Liver (tissue), 3 donors: ENCODE measurements at regions not wholly inside any gene's neighbourhood (a gene's known extent, or its start where the extent isn't known, plus 50 kb on each side); places are given as distances from the start of the nearest gene placed in this dataset.
"Not testable (repeated sequence)": the region's sequence is repeated elsewhere in the genome, so short reads cannot be mapped to it uniquely, and the experiment has no call there.

Experiments
- EGR1 ChIP-seq, 2 donors: IDR thresholded peaks; 2 replicates each; pipeline ENCODE4 v1.6.1; 2016 to 2018; ENCODE audit warnings: antibody characterized with exemption in 2 of 2, low read depth in 2 of 2
- FOXA1 ChIP-seq: IDR thresholded peaks from 2 replicates; pipeline ENCODE4 v1.6.1; 2016; ENCODE audit warnings: antibody characterized with exemption
- GABPA ChIP-seq, 2 donors: IDR thresholded peaks in 1 of 2; conservative IDR thresholded peaks in 1 of 2; 2 replicates each; pipeline ENCODE4 v1.6.1; 2016; ENCODE audit warnings: antibody characterized with exemption in 2 of 2, mild to moderate bottlenecking in 1 of 2, moderate library complexity in 1 of 2
- JUND ChIP-seq, 2 donors: IDR thresholded peaks; 2 replicates each; pipeline ENCODE4 v1.6.1; 2016; ENCODE audit warnings: antibody characterized with exemption in 2 of 2
- RAD21 ChIP-seq, 2 donors: IDR thresholded peaks; 2 replicates each; pipeline ENCODE4 v1.6.1; 2016; ENCODE audit warnings: antibody characterized with exemption in 2 of 2, mild to moderate bottlenecking in 2 of 2
- RXRA ChIP-seq, 2 donors: IDR thresholded peaks; 2 replicates each; pipeline ENCODE4 v1.6.1; 2017 to 2018; ENCODE audit warnings: antibody characterized with exemption in 2 of 2, mild to moderate bottlenecking in 1 of 2
- SP1 ChIP-seq: IDR thresholded peaks from 2 replicates; pipeline ENCODE4 v1.6.1; 2018; ENCODE audit warnings: antibody characterized with exemption, mild to moderate bottlenecking
- TAF1 ChIP-seq: conservative IDR thresholded peaks from 2 replicates; pipeline ENCODE4 v1.6.1; 2016; ENCODE audit warnings: antibody characterized with exemption, mild to moderate bottlenecking
- YY1 ChIP-seq: IDR thresholded peaks from 2 replicates; pipeline ENCODE4 v1.6.1; 2016; ENCODE audit warnings: antibody characterized with exemption, mild to moderate bottlenecking
- TF ChIP-seq, protein P1 (sequence below): fragments of 150-350 bp; IDR thresholded peaks from 2 replicates; pipeline ENCODE4 v1.5.1; 2017; ENCODE audit warnings: improper control_type of control experiment, low read depth, low read length; ENCODE audit not compliant: missing input control
- TF ChIP-seq, protein P2 (sequence below): IDR thresholded peaks from 2 replicates; pipeline ENCODE4 v1.6.1; 2016; ENCODE audit warnings: antibody characterized with exemption, mild to moderate bottlenecking
- TF ChIP-seq, protein P3 (sequence below): IDR thresholded peaks from 2 replicates; pipeline ENCODE4 v1.6.1; 2016; ENCODE audit warnings: antibody characterized with exemption
- TF ChIP-seq, protein P4 (sequence below): IDR thresholded peaks from 2 replicates; pipeline ENCODE4 v1.6.1; 2016; ENCODE audit warnings: antibody characterized with exemption
- TF ChIP-seq, protein P5 (sequence below): IDR thresholded peaks from 2 replicates; pipeline ENCODE4 v1.6.1; 2016; ENCODE audit warnings: antibody characterized with exemption
- donor health status: healthy.
- donor health status: healthy.

DNA sequence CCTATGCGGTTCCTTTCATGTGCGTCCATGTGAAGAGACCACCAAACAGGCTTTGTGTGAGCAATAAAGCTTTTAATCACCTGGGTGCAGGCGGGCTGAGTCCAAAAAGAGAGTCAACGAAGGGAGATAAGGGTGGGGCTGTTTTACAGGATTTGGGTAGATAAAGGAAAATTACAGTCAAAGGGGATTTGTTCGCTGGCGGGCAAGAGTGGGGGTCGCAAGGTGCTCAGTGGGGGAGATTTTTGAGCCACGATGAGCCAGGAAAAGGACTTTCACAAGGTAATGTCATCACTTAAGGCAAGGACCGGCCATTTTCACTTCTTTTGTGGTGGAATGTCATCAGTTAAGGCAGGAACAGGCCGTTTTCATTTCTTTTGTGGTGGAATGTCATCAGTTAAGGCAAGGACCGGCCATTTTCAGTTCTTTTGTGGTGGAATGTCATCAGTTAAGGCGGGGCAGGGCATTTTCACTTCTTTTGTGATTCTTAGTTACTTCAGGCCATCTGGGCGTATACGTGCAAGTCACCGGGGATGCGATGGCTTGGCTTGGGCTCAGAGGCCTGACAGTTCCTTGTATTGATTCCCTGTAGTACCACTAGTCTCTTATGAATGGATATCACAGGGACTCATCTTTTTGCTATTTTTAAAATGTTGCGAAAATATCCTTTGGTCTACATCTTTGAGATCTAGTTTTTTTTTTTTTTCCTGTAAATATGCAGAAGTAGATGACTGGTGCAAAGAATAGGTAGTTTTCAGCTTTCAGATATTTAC, 371.2 kb upstream of the SEMA6A start:
- TF ChIP-seq, protein P1, sequence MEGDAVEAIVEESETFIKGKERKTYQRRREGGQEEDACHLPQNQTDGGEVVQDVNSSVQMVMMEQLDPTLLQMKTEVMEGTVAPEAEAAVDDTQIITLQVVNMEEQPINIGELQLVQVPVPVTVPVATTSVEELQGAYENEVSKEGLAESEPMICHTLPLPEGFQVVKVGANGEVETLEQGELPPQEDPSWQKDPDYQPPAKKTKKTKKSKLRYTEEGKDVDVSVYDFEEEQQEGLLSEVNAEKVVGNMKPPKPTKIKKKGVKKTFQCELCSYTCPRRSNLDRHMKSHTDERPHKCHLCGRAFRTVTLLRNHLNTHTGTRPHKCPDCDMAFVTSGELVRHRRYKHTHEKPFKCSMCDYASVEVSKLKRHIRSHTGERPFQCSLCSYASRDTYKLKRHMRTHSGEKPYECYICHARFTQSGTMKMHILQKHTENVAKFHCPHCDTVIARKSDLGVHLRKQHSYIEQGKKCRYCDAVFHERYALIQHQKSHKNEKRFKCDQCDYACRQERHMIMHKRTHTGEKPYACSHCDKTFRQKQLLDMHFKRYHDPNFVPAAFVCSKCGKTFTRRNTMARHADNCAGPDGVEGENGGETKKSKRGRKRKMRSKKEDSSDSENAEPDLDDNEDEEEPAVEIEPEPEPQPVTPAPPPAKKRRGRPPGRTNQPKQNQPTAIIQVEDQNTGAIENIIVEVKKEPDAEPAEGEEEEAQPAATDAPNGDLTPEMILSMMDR = not testable (repeated sequence)
- TF ChIP-seq, protein P2, sequence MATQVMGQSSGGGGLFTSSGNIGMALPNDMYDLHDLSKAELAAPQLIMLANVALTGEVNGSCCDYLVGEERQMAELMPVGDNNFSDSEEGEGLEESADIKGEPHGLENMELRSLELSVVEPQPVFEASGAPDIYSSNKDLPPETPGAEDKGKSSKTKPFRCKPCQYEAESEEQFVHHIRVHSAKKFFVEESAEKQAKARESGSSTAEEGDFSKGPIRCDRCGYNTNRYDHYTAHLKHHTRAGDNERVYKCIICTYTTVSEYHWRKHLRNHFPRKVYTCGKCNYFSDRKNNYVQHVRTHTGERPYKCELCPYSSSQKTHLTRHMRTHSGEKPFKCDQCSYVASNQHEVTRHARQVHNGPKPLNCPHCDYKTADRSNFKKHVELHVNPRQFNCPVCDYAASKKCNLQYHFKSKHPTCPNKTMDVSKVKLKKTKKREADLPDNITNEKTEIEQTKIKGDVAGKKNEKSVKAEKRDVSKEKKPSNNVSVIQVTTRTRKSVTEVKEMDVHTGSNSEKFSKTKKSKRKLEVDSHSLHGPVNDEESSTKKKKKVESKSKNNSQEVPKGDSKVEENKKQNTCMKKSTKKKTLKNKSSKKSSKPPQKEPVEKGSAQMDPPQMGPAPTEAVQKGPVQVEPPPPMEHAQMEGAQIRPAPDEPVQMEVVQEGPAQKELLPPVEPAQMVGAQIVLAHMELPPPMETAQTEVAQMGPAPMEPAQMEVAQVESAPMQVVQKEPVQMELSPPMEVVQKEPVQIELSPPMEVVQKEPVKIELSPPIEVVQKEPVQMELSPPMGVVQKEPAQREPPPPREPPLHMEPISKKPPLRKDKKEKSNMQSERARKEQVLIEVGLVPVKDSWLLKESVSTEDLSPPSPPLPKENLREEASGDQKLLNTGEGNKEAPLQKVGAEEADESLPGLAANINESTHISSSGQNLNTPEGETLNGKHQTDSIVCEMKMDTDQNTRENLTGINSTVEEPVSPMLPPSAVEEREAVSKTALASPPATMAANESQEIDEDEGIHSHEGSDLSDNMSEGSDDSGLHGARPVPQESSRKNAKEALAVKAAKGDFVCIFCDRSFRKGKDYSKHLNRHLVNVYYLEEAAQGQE = not testable (repeated sequence)
- not testable (repeated sequence) for TF ChIP-seq RAD21 (IDR thresholded peaks at IDR 0.05); GABPA (IDR thresholded peaks at IDR 0.05 in 1 of 2, conservative IDR thresholded peaks at IDR 0.05 in 1 of 2); SP1; EGR1 (IDR thresholded peaks at IDR 0.05; ENCODE audit: low read depth in 2 of 2); TAF1; RXRA (IDR thresholded peaks at IDR 0.05); JUND (IDR thresholded peaks at IDR 0.05); YY1; FOXA1
- TF ChIP-seq, protein P3, sequence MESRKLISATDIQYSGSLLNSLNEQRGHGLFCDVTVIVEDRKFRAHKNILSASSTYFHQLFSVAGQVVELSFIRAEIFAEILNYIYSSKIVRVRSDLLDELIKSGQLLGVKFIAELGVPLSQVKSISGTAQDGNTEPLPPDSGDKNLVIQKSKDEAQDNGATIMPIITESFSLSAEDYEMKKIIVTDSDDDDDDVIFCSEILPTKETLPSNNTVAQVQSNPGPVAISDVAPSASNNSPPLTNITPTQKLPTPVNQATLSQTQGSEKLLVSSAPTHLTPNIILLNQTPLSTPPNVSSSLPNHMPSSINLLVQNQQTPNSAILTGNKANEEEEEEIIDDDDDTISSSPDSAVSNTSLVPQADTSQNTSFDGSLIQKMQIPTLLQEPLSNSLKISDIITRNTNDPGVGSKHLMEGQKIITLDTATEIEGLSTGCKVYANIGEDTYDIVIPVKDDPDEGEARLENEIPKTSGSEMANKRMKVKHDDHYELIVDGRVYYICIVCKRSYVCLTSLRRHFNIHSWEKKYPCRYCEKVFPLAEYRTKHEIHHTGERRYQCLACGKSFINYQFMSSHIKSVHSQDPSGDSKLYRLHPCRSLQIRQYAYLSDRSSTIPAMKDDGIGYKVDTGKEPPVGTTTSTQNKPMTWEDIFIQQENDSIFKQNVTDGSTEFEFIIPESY = not testable (repeated sequence)
- TF ChIP-seq, protein P4, sequence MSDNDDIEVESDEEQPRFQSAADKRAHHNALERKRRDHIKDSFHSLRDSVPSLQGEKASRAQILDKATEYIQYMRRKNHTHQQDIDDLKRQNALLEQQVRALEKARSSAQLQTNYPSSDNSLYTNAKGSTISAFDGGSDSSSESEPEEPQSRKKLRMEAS = not testable (repeated sequence)
- TF ChIP-seq, protein P5, sequence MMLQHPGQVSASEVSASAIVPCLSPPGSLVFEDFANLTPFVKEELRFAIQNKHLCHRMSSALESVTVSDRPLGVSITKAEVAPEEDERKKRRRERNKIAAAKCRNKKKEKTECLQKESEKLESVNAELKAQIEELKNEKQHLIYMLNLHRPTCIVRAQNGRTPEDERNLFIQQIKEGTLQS = not testable (repeated sequence)
